Stimulated activated CD4-positive, alpha-beta T cell treated with anti-CD3 and anti-CD28 coated beads, Interleukin-1b, Interleukin-23, amount 100 ng/mL, for 1 hour (primary cell): ENCODE measurements at regions not wholly inside any gene's neighbourhood (a gene's known extent, or its start where the extent isn't known, plus 50 kb on each side); places are given as distances from the start of the nearest gene placed in this dataset.

ENCODE experiments used
- DNase-seq, 2 donors: peaks; one replicate each; pipeline ENCODE4 v3.0.0-alpha.2; 2020; ENCODE audit warnings: low read depth in 2 of 2

DNA sequence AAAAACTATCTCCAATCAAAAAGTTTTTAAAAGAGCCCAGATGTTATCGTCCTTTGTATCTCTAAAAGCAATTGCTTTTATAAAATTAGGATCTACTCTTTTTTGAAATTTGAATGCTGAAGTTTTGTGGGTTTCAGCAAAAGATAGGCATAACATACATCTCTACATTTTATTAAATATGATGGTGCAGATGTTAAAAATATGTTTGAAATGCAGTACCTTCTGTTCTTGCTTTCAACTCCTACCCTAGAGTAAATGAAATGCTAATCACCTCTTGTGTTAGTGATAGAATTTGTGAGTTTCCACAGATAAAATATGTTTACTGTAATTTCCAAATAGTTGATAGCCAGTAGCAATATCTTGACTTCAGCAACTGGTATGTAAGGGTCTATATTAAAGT, 95.7 kb upstream of the VPREB1 start:
- DNase-seq, result no peak

DNA sequence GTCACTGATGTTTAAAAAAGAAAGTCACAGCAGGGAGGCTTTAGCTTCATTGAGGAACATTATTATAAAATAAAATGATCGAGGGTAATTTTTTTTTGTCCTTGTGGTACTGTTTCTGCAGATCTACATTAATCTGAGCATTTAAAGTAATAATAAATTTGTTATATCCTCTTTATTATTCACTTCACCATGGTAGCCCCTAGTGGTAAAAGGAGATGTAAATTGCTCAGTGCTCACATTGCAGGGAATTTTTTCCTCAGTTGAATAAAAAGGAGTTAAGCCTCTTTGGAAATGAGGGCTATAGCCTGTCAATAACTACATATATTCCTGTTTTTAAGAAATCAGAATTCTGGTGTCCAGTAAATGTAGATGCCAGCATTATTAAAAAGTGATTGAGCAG, 99.7 kb upstream of the VPREB1 start:
- DNase-seq, result no peak

DNA sequence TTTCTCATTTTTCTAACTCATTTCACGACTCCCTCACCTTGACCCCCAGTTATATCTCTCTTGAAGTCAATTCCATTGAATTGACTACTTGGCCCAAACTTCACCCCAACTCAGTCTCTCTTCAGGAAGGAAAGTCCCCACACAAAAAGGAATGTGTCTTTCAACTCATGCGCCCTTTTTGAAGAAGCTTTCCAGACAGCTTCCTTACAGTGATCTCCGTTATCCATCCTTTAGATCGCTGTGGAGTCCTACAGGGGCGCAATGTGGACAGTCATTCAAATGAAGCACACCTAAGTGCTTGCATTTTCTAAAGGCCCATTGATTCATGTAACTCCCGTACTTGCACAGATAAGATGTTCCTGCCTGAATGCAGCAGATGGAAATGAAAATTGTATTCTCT, 101.1 kb upstream of the VPREB1 start:
- DNase-seq, result no peak

DNA sequence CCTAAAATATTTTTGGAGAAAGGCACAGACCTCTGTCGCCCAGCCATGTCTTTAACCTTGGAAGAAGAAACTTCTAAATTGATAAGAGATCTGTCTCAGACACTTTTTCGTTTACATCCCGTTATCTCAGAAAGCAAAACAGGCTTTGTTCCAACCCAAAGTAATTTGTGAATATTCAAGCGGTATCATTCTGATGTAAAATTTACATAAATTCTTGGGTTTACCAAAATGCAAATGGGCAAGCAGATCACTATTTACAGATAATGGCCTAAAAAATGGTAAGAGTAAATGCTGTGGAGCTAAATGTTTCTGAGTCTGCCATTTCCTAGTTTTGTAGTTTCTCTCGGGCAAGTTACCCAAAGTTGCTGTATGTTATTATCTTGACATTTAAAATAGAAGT, 101.9 kb upstream of the VPREB1 start:
- no peak for DNase-seq

DNA sequence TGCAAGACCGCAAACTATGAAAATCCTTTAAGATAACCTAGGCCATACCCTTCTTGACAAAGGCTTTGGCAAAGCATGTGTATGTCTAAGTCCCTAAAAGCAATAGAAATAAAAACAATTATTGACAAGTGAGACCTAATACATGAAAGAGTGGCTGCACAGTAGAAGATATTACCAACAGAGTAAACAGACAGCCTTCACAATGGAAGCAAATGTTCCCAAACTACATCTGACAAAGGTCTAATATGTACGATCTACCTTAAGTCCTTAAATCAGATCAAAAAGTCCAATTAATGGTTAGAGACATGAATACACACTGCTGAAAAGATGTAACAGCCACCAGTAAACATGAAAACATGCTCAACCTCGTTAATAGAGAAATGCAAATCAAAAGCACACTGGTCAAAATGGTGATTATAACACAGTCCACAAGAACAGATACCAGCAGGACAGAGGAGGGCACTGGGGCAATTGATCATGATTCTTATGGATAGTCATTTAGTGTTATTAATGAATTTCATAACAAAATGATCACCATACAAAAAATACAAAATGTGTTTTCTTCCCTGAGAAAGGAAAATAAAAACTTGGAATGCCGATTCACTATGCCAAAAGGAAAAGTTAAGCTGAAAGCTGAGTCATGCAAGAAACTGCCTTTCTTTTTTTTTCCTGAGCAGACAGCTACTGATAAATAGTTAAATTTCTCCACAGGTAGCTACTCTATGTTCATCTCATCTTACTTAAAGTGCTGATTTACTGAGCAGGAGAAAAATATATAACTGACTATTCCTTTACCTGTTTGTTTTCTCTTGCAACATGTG, 102.6 kb upstream of the VPREB1 start:
- no peak for DNase-seq

DNA sequence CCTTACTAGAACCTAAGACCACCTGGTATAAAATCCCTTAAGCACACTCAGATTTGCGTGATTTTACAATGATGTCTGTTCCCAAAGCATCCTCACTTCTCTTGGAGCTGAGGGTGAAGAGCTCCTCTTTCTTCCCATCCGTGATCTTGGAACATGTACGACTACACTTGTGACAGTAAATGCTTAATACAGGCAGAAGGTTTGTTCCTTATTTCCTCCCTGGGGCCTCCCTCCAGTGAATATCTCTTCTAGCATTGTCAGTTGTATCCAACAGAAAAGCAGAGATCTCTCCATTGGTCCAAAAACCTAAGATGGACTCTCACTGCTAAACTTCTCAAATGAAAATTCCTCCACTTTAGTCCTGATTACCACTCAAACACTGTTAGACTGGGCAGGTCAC, 103.6 kb upstream of the VPREB1 start:
- DNase-seq, result no peak

GRCh38 chr22:22139364-22139763, 105.2 kb upstream of the VPREB1 start:
- DNase-seq, result no peak

- DNase-seq, result no peak
Observed at GRCh38 chr22:22138915-22139314, 105.7 kb upstream of the VPREB1 start.

GRCh38 chr22:22137891-22138290, 106.7 kb upstream of the VPREB1 start:
- DNase-seq, result no peak

GRCh38 chr22:22133910-22134309, 110.7 kb upstream of the VPREB1 start:
- DNase-seq, result no peak

DNA sequence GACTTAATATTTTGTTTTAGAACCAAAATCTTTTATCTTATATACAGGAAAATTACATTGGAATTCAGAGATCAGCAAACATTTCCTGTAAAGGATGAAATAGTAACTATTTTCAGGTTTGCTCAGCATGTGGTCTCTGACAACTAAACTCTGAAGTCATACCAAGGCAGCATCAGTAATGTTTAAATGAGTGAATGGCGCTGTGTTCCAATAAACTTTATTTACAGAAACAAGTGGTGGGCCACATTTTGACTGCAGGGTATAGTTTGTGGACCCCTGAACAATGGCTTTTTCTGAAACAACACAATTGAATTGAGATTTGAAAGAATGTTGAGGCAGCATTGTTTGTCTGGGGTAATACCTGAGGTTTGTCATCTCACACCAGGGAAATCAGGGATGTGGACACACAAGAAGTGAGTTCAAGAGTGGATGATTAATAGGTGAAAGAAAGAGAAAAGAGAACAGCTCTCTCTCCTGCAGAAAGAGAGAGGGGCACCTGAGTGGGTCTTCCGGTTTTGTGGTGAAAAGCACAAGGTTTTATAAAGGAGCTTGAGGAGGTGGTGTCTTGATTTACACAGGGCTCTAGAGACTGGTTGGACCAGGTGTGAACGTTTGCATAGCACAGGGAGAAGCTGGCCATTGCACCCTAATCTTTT, 113.5 kb upstream of the VPREB1 start:
- no peak for DNase-seq

DNA sequence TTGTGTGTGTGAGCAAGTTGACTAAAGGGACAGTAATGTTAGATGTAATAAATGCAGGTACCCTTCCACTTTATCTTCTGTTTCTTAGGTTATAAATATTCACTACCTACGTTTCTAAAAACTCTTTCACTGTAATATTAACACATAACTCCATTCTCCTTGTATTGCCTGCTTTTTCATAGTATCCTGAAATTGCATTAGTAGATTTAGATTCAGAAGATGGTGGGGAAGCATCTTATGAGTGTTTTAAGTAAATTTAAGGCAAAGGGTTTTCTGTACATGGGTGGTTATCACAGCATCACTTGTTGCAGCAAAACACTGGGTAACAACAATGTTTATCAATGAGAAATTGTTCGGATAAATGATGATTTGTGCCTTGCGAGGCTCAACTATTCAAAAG, 115.2 kb upstream of the VPREB1 start:
- no peak for DNase-seq

- no peak for DNase-seq
Observed at GRCh38 chr22:22128440-22128839, 116.1 kb upstream of the VPREB1 start.

DNA sequence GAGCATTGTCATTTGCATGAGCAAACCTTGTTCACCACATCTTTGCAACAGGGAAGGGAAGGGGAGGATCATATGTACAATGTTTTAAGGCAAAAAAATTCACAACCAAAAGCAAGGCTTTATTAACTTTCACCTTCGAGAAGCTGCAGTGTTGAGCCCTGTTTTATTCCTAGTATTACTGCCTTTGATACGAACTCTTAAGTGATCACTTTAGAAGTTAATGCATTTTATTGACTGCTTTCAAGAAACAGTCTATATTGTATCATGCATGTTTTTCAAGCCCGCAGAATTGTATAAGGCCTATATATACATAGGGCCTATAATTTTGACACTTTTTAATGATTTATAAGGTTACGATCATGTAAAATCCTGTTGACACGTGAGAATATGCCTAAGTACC, 117.5 kb upstream of the VPREB1 start:
- DNase-seq, result no peak

- no peak for DNase-seq
Observed at GRCh38 chr22:22125579-22126468, 118.8 kb upstream of the VPREB1 start.

- no peak for DNase-seq
Observed at GRCh38 chr22:22125028-22125578, 119.5 kb upstream of the VPREB1 start.

DNA sequence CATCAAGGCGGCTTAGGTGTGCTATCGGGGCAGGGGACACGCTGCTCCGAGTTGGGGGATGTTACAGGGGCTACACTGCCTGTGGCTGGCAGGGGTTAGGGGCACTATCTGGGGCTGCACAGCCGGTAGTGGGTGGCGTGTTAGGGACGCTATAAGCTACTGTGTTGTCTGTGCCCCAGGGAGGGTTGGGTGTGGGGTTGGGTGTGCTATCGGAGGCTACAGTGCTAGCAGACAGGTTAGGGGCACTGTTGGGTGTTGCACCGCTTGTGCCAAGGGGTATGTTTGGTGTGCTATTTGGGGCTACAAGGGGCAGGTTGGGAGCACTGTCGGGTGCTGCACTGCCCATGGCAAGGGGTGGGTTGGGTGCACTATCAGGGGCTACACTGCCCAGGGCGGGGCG, 120.2 kb upstream of the VPREB1 start:
- no peak for DNase-seq

- no peak for DNase-seq
Observed at GRCh38 chr22:22123960-22124278, 120.7 kb upstream of the VPREB1 start.

DNA sequence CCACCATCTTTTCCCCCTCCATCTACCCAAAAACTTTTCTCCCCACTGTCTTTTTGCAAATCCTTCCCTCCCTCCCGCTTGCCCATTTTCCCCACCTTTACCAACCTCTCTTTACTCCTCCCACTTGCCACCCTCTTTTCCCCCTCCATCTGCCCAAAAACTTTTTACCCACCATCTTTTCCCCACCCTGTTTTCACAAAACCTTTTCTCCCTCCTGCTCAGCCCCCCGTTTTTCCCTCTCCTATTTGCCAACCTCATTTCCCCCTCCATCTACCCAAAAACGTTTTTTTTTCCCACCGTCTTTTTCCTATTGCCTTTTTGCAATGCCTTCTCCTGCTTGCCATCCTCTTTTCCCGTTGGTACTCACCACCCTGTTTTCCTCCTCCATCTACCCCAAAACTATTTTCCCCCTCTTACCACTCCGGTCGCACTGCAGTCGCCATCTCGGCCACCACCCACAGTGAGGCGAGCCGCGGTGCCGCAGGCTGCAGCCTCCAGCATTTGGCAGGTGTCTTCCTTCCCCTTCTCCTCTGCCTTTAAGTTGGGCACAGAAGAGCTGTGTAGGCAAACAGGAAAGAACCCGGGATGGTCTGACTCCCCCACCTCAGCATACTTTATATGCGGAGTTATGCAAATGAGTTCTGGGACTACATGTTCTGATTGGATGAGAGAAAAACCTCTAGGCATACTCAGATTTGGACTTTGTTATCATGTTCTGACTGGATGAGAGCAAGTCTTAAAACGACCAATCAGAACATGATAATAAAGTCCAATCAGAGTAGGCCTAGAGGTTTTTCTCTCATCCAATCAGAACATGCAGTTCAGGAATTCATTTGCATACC, 121.2 kb upstream of the VPREB1 start:
- DNase-seq, result no peak

DNA sequence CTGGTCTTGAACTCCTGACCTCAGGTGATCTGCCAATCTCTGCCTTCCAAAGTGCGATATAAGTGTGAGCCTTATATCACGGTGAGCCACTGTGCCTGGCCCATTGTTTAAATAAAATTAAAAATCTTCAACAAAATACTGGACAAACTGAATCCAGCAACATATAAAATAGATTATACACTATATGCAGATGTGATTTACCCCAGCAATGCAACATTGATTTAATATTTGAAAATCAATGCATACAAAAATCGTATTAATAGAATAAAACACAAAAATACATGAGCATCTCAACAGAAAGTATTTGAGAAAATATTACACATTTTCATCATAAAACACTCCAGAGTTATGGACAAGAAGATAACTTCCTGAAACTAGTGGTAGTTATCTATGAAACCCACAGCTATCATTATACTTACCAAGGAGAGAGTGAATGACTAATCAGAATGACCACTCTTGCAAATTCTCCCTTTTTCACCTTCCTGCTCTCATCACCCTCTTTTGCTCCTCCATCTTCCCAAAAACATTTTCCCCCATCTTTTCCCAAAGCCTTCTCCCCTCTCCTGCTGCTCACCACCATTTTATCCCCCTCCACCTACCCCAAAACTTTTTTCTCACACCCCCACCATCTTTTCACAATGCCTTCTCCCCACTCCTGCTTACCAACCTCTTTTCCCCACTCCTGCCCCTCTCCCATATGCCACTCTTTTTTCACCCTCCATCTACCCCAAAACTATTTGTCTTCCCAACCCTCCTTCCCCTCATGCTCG, 122.1 kb upstream of the VPREB1 start:
- no peak for DNase-seq

DNA sequence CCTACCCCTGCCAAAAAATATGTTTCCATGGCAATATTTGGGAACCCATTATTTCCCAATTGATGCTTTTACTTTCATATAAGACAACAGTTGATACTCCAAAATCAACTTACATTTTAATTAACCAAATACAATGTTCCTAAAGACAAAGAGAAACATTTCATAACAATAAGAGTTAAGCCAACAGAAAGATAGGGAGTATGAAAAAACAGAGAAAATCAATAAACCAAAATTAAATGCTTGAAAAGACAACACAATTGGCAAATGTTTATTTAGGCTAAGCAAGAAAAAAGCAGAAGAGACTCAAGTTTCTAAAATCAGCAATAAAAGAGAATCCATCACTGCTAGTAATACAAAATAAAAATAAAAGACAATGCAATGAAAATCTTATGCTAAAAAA, 123.1 kb upstream of the VPREB1 start:
- DNase-seq, result no peak
